ENCODE measurements at regions not wholly inside any gene's neighbourhood (a gene's known extent, or its start where the extent isn't known, plus 50 kb on each side); places are given as distances from the start of the nearest gene placed in this dataset.

DNA sequence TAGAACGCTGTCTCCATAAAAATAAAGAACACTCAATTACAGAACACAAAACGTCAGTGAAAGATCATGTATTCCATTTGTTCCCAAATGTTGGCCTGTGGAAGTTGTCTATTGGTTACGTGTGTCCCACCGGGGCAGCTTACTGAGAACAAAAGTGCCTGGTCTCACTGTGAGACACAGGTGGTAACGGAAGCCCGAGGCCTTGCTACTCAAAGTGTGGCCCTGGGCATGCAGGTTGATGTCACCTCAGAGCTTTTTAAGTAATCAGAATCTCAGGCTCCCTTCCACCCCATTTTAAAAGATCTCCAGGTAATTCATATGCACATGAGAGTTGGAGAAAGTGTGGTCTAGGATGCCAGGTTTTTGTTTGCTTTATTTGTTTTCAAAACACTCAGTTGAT, 422.5 kb upstream of the OPRM1 start:
- TF ChIP-seq, protein P1, sequence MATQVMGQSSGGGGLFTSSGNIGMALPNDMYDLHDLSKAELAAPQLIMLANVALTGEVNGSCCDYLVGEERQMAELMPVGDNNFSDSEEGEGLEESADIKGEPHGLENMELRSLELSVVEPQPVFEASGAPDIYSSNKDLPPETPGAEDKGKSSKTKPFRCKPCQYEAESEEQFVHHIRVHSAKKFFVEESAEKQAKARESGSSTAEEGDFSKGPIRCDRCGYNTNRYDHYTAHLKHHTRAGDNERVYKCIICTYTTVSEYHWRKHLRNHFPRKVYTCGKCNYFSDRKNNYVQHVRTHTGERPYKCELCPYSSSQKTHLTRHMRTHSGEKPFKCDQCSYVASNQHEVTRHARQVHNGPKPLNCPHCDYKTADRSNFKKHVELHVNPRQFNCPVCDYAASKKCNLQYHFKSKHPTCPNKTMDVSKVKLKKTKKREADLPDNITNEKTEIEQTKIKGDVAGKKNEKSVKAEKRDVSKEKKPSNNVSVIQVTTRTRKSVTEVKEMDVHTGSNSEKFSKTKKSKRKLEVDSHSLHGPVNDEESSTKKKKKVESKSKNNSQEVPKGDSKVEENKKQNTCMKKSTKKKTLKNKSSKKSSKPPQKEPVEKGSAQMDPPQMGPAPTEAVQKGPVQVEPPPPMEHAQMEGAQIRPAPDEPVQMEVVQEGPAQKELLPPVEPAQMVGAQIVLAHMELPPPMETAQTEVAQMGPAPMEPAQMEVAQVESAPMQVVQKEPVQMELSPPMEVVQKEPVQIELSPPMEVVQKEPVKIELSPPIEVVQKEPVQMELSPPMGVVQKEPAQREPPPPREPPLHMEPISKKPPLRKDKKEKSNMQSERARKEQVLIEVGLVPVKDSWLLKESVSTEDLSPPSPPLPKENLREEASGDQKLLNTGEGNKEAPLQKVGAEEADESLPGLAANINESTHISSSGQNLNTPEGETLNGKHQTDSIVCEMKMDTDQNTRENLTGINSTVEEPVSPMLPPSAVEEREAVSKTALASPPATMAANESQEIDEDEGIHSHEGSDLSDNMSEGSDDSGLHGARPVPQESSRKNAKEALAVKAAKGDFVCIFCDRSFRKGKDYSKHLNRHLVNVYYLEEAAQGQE (IDR thresholded peaks at IDR 0.05; ENCODE audit: insufficient read depth in 1 of 2, low read depth in 2 of 2, low read length in 2 of 2), result no peak
- no peak for TF ChIP-seq TAF1 (IDR thresholded peaks at IDR 0.05; ENCODE audit: borderline replicate concordance, insufficient read depth, low read length)
- no peak for TF ChIP-seq POLR2AphosphoS5 (IDR thresholded peaks at IDR 0.05; ENCODE audit: low read depth, low read length)
- TF ChIP-seq SIN3A (IDR thresholded peaks at IDR 0.05; ENCODE audit: borderline replicate concordance, insufficient read depth, low read length), result no peak
- TF ChIP-seq FOXP2 (optimal IDR thresholded peaks at IDR 0.05; ENCODE audit: borderline replicate concordance, extremely low read depth, extremely low read length, insufficient read depth), result no peak

Data from PFSK-1 (cell line).